Small intestine (tissue), 7 donors: ENCODE measurements at regions not wholly inside any gene's neighbourhood (a gene's known extent, or its start where the extent isn't known, plus 50 kb on each side); places are given as distances from the start of the nearest gene placed in this dataset.

Experiments used
- DNase-seq, 2 donors: peaks; one replicate each; pipeline versions ENCODE4 v3.0.0 to v3.0.0-alpha.2; 2013
- FAIRE-seq: peaks from 2 replicates; lab custom pipeline; 2012; peaks lifted over from hg19 to GRCh38; lab: Jason Lieb, UNC
- H3K27ac ChIP-seq, 3 donors: one replicate each; pipeline ENCODE4 v1.5.1; 2013; ENCODE audit warnings: low read length in 2 of 3, mild to moderate bottlenecking in 2 of 3, control low read depth in 1 of 3, inconsistent platforms in 1 of 3, low read depth in 1 of 3, moderate library complexity in 1 of 3
- H3K27me3 ChIP-seq, 3 donors: one replicate each; pipeline ENCODE4 v1.6.1; 2013; ENCODE audit warnings: low read length in 3 of 3, inconsistent platforms in 1 of 3; ENCODE audit not compliant: control insufficient read depth in 3 of 3, insufficient read depth in 3 of 3
- H3K36me3 ChIP-seq, 3 donors: one replicate each; pipeline ENCODE4 v1.6.1; 2013; ENCODE audit warnings: low read length in 3 of 3, inconsistent platforms in 1 of 3, low read depth in 1 of 3, mild to moderate bottlenecking in 1 of 3, moderate library complexity in 1 of 3; ENCODE audit not compliant: control insufficient read depth in 3 of 3, insufficient read depth in 2 of 3
- H3K4me1 ChIP-seq, 3 donors: one replicate each; pipeline ENCODE4 v1.6.1; 2013; ENCODE audit warnings: low read length in 2 of 3, inconsistent platforms in 1 of 3, low read depth in 1 of 3, mild to moderate bottlenecking in 1 of 3, moderate library complexity in 1 of 3; ENCODE audit not compliant: control insufficient read depth in 3 of 3, insufficient read depth in 2 of 3
- H3K4me3 ChIP-seq, 3 donors: one replicate each; pipeline ENCODE4 v1.5.1; 2013; ENCODE audit warnings: low read length in 3 of 3, control low read depth in 1 of 3, inconsistent platforms in 1 of 3, low read depth in 1 of 3, mild to moderate bottlenecking in 1 of 3, moderate library complexity in 1 of 3
- H3K9me3 ChIP-seq, 2 donors: one replicate each; pipeline ENCODE4 v1.6.1; 2013; ENCODE audit warnings: low read depth in 1 of 2, low read length in 1 of 2; ENCODE audit not compliant: control insufficient read depth in 2 of 2, insufficient read depth in 1 of 2
- WGBS, 3 donors: extraction: QIAGEN DNeasy Blood & Tissue Kit; methylation state at CpG; one replicate each; pipeline ENCODE4 v1.1.7; 2013; 5-methylcytosine and 5-hydroxymethylcytosine counted together
- donor health status: healthy with polysubstance abuse.
- donor health status: control.
- donor health status: control.
- donor health status: Bipolar disorder and iron deficiency.
- donor health status: healthy.

DNA sequence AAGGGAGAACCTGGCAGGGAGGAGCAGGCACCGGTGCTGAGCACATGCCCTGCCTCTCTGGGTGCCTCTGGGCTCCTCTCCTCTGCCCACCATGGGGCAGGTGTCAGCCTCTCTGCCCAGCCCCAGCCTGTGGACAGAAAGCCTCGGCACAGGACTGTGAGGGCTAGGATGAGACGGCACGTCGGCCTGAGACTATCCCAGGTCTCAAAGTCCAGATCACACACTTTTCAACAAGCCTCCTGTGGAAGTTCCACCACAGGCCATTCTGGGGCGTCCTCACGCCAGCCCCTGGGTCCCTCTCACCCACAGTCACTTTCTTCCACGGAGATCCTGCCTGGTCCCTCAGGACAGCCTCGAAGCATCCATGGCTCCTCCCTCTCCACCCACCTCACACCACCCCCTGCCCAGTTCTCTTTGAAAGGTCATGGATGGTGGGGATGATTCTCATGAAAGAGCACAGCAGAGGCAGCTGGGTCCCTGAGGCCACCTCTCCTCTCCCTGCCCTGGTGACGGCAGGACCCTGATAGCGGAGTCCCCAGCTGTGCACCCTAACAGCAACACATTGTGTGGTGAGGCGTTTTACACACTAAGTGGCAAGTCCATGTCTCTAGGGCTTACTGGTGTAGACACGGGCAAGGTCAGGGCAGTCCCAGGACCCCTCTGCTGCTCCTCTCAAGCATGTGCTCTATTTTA lies 569.4 kb upstream of the SALL3 start:
- Histone ChIP-seq H3K9me3 (no peaks in the 10 kb centered on the region), H3K4me1 (peaks cover 0 to 2% (median 0%) of the 10 kb centered on the region in 3 donors), H3K27me3 (no peaks in the 10 kb centered on the region), H3K27ac (no peak overlapping the region), H3K4me3 (no peak overlapping the region), H3K36me3 (no peaks in the 10 kb centered on the region)
- DNase-seq = peak in 1 of 2 donors; percentile 47
- 65 to 85% (median 74%) methylated on average over 12 to 13 of the region's 13 CpGs for WGBS, 3 donors
- no peak for FAIRE-seq

DNA sequence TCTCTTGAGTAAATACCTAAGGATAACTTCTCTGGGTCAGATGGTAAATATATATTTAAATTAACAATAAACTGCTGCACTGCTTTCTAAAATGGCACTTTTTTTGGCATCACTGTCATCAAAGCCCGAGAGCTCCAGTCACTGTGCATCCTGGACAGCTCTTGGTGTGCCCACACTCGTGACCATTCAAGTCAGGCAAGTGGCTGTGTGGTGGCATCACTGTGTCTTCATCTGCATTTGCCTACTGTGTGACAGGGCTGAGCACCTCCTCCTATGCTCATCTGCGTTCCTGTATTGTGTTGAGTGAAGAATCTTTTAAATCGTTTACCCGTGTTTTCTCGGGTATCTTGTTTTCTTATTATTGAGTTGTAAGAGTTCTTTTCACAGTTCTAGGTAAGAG lies 568.1 kb upstream of the SALL3 start:
- DNase-seq = no peak
- Histone ChIP-seq H3K36me3 (no peaks in the 10 kb centered on the region), H3K9me3 (no peaks in the 10 kb centered on the region), H3K27ac (no peak overlapping the region), H3K4me1 (peaks cover 0 to 2% (median 0%) of the 10 kb centered on the region in 3 donors), H3K27me3 (no peaks in the 10 kb centered on the region), H3K4me3 (no peak overlapping the region)
- WGBS, 3 donors = 87 to 89% (median 87%) methylated on average over 6 of the region's 6 CpGs
- FAIRE-seq = no peak

DNA sequence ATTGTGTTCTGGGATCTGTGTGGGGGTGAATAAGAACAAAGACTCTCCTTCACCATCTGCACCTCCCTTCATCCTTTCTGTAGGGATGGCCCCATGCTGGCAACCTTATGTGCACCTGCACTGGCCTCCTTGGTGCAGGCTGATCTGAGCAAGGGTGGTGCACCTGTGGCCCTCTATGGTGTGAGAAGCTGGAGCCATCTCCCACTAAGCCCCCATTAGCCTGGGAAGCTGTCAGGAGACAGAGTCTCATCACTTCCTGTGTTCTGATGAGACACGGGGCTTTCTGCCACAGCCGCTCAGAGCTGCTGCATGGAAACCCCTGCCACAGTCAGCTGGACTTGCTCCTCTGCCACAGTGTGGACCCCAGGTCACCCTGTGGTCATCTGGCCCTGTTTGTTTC lies 565.3 kb upstream of the SALL3 start:
- no peak overlapping the region for H3K4me3 ChIP-seq
- H3K36me3 ChIP-seq = no peaks in the 10 kb centered on the region
- WGBS, 3 donors = 71 to 81% (median 73%) methylated on average over 2 of the region's 2 CpGs
- no peak overlapping the region for H3K27ac ChIP-seq
- DNase-seq = no peak
- H3K4me1 ChIP-seq = no peaks in the 10 kb centered on the region
- FAIRE-seq = no peak
- peaks cover 0 to 2% (median 0%) of the 10 kb centered on the region in 3 donors for H3K27me3 ChIP-seq
- H3K9me3 ChIP-seq = no peaks in the 10 kb centered on the region

DNA sequence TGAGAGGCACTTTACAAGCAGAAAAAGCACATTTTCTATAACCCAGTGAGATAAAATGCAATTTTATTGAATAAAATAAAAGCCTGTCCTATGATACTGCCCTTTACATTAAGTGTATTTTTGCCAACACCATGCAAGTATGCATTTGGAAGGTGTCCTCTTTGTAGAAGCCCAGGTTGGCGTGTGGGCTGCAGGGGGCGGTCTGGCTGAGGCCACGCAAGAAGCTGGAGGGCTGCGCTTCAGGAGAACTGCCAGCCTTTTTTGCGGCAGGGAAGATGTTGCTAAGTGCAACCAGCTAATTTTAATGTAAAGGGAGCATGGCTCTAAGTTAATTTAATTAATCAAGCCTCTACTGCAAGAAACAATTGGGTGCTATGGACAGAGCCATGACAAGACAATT lies 562.8 kb upstream of the SALL3 start:
- Histone ChIP-seq H3K36me3 (no peaks in the 10 kb centered on the region), H3K9me3 (no peaks in the 10 kb centered on the region), H3K4me1 (no peaks in the 10 kb centered on the region), H3K27me3 (peaks cover 0 to 2% (median 0%) of the 10 kb centered on the region in 3 donors), H3K27ac (no peak overlapping the region), H3K4me3 (no peak overlapping the region)
- FAIRE-seq = no peak
- no peak for DNase-seq
- WGBS, 3 donors = 94 to 96% (median 95%) methylated on average over 5 of the region's 5 CpGs

DNA sequence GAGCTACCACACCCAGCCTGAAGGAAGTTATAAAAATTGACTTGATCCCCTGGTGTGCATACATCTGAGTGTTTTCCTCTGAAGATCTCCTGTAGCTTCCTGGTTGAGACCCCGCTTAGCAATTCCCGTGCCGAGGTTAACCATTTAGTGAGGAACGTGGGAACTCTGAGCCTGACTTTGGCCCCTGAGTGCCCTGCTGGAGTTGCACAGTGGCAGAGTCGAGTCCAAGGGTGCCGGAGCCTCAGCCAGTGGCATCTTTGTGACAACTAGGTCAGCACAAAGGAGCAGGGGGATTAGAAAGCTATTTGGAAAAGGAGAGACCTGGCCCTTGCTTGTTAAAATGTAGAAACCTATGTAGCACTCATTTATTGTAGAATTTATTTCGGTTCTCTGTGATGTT lies 561.2 kb upstream of the SALL3 start:
- Histone ChIP-seq H3K27me3 (peaks cover 0 to 2% (median 0%) of the 10 kb centered on the region in 3 donors), H3K9me3 (no peaks in the 10 kb centered on the region), H3K4me1 (no peaks in the 10 kb centered on the region), H3K4me3 (no peak overlapping the region), H3K27ac (no peak overlapping the region), H3K36me3 (no peaks in the 10 kb centered on the region)
- 41 to 77% (median 48%) methylated on average over 7 of the region's 7 CpGs for WGBS, 3 donors
- FAIRE-seq (no peak), DNase-seq (peak in 1 of 2 donors; percentile 6)

DNA sequence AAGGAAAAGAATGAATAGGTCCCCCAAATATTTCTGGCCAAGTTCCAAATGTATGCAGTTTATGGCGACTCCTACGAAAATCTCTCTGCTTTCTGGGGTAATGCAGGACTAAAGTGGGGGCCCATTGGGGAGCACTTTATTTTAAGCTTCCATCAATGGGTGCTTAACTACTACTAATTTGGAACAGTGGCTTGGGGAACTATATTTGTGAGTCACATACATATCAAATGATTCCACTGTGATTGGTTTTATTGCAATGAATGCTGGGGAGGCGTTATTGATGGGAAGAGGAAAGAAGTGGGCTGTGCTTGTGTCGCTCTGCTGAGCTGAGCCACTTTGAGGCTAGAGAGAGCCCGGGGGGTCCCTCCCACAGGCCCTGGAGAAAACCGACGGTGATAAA lies 560.4 kb upstream of the SALL3 start:
- no peak for DNase-seq
- Histone ChIP-seq H3K36me3 (no peaks in the 10 kb centered on the region), H3K27ac (no peak overlapping the region), H3K4me3 (no peak overlapping the region), H3K9me3 (no peaks in the 10 kb centered on the region), H3K4me1 (no peaks in the 10 kb centered on the region), H3K27me3 (peaks cover 0 to 2% (median 0%) of the 10 kb centered on the region in 3 donors)
- WGBS, 3 donors = 76 to 85% (median 77%) methylated on average over 7 of the region's 7 CpGs
- no peak for FAIRE-seq

DNA sequence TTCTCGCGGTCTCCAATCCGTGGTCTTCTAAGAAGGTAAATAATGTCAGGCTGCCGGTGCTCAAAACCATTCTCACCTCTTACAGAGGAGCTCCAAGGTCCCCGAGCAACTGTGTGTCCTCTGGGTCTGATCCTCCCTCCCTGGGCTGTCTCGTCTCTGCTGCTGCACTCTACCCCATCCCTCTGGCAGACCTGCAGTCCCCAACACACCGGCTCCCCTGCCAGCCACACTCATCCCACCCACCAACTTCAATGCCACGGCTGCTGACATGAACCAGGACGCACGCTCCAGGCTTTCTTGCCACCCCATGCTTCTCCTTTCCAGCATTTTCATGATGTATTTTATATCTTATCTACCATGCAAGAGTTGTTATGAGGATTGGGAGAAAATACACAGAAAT lies 559.5 kb upstream of the SALL3 start:
- no peak for FAIRE-seq
- Histone ChIP-seq H3K4me3 (no peak overlapping the region), H3K27me3 (peaks cover 0 to 2% (median 0%) of the 10 kb centered on the region in 3 donors), H3K27ac (no peak overlapping the region), H3K4me1 (no peaks in the 10 kb centered on the region), H3K9me3 (no peaks in the 10 kb centered on the region), H3K36me3 (no peaks in the 10 kb centered on the region)
- DNase-seq = no peak
- WGBS, 3 donors = 81 to 84% (median 84%) methylated on average over 10 of the region's 10 CpGs

DNA sequence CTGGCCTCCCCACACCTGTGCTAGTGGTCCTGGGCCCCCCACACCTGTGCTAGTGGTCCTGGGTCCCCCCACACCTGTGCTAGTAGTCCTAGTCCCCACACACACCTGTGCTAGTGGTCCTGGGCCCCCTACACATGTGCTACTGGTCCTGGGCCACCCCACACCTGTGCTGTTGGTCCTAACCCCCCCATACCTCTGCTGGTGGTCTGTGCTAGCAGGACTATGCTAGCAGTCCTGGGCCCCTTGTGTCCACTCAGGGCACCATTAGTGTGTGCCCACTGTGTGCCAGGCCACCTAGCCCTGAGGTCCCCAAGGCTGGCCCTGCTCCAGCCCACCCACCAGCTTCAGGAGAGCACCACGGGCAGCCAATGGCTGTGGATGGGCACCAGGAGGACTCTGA lies 558.2 kb upstream of the SALL3 start:
- H3K4me1 ChIP-seq = no peaks in the 10 kb centered on the region
- no peaks in the 10 kb centered on the region for H3K36me3 ChIP-seq
- DNase-seq = no peak
- H3K27me3 ChIP-seq = peaks cover 0 to 2% (median 0%) of the 10 kb centered on the region in 3 donors
- no peaks in the 10 kb centered on the region for H3K9me3 ChIP-seq
- 60 to 86% (median 77%) methylated on average over 1 of the region's 1 CpG for WGBS, 3 donors
- no peak overlapping the region for H3K27ac ChIP-seq
- no peak overlapping the region for H3K4me3 ChIP-seq
- FAIRE-seq = no peak

DNA sequence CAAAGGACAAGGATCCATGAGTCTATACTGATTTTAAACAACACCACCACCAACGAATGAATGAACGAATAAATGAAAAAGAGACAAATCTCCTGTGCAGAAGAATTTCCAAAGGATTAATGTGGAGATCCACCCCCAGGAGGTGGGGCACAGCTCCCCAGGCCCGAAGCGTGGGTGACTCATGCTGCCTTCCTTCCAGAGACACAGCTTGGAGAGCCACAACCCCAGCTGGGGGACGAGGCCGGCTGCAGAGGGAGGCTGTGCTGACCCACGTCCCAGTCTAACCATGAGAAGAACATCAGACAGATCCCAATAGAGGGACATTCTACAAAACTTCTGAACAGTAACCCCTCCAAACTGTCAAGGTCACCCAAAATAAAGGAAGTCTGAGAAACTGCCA lies 557.3 kb upstream of the SALL3 start:
- peaks cover 0 to 2% of the 10 kb centered on the region in 2 donors for H3K9me3 ChIP-seq
- H3K27ac ChIP-seq = no peak overlapping the region
- H3K4me3 ChIP-seq = no peak overlapping the region
- no peak for FAIRE-seq
- WGBS, 3 donors = 76 to 89% (median 84%) methylated on average over 7 of the region's 7 CpGs
- H3K27me3 ChIP-seq = peaks cover 0 to 2% (median 0%) of the 10 kb centered on the region in 3 donors
- no peaks in the 10 kb centered on the region for H3K4me1 ChIP-seq
- no peaks in the 10 kb centered on the region for H3K36me3 ChIP-seq
- DNase-seq = no peak
